CD4-positive, alpha-beta T cell treated with Interleukin-15 for 1 hour (primary cell): ENCODE measurements at regions not wholly inside any gene's neighbourhood (a gene's known extent, or its start where the extent isn't known, plus 50 kb on each side); places are given as distances from the start of the nearest gene placed in this dataset.
"Not testable (repeated sequence)": the region's sequence is repeated elsewhere in the genome, so short reads cannot be mapped to it uniquely, and the experiment has no call there.

Source experiments
- DNase-seq: peaks from one replicate; pipeline ENCODE4 v3.0.0-alpha.2; 2020

DNA sequence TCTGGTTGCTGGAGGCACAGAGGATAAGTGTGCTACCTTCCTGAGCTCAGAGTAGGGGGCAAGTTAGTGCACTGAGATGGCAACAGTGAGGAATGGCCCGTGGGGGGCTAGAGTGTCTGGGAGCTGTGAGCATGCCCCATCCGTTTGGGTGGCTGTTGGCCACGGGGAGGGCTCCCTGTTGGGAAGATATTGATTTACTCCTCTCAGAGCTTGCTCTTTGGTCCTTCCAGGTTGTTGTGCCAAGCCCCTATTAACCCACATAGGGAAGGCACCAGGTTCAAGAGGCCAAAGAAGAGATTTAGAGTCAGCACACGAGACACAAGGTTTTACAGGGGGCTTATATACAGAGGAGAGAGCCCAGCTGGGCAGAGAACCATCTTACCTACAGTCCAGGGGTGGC is 318.8 kb downstream of the TSN start:
- DNase-seq, result no peak

DNA sequence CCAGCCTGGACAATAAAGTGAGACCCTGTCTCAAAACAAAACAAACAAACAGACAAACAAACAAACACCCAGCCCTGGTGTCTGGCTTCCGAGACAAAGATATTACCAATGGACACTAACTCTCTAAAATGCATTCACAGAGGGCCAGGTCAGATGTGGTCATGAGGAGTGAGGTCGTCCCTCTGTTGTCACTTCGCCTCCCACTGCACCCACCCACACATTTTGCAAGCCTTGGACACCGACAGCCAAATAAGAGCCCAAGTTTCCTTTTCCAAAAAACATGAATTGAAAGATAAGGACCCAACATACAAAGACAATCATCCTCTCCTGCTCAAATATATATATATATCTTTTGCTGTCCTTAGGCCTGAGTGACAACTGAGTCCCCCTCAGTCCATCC is 319.9 kb downstream of the TSN start:
- DNase-seq, result no peak

DNA sequence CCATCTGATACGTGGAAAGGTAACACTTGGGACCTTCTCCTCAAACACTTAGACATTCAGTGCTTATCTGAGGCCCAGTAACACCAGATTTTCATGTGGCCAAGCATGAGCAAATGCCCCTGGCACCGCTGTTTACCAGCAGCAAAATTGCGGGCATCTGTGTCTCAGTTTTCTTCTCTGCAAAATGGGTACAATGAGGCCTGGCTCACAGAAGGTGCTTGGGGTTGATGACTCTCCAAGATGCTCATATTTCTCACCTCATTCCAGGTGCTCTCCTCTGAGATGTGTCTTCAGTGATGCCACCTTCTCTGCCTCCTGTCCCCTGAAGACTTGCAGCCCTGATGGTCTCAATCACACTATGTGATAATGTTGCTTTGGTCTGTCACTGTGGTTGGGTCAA is 321.7 kb downstream of the TSN start:
- DNase-seq, result no peak

DNA sequence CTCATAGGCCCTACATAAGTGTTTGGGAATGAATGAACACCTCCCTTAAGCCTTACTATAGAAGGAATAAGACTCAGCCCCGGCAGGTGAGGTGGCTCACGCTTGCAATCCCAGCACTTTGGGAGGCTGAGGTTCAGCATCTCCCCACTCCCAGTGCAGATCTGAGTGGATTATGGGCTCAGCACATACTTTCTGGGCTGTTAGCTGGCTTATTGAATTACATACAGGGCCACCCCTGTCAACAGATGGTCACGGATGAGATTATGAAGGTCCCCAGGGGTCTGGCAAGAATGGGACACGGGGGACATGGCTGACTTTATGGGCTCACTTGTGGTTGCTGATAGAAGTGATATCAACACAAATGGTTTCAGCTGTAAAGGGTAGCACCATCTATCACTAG is 322.3 kb downstream of the TSN start:
- DNase-seq, result no peak

DNA sequence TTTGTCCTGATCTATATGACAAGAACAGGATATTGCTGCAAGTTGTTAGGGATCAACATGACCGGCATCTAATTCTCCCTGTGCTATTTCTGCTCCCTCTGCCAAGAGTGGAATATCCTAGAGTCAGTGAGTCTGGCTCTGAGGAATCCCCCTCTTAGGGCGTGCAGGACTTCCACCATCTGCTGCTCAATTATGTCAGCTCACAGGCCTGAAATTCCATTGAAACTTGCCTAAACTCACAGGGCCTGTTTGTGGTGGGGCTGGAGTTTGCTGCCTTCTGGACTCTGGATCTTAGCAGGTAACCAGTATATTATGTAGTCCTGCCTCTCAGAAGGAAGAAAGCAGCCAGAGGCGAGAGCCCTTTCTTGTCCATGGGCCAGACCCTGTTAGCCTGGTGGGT is 323.0 kb downstream of the TSN start:
- no peak for DNase-seq

DNA sequence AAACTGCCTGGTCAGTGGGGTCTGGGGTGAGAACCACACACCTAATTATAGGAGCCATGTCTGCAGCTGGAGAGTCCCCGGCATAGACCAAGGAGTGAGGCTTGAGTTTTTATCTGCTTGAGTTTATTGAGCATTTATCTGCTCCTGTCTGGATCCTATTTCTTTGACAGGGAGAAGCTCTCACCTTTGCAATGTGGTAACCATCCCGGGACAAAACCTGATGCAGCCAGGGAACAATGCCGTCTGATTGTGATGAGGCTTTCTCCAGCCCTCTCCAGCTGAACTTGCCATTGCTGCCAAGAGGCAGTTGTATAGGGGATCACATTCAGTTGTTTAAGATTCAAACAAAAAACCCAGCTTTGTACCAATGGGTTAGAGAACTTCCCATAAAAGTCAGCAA is 324.4 kb downstream of the TSN start:
- no peak for DNase-seq

DNA sequence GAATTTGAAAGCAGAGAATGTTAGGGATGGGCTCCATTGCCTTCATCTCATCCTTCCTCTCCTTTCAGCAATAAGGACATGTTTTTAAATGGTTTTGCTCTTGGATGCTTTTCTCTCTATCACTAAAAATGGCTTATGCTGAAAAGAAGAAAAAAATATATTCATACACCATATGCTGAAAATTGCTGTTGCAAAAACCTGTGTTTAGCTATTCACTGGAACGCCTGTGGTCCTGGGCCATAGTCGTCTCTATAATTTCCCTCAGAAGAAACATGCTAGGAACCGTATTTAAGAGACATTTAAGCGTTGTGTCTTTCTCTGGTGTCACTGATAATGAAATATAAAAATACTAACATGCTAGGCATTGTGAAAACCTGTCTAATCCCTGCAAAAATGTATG is 324.9 kb downstream of the TSN start:
- no peak for DNase-seq

DNA sequence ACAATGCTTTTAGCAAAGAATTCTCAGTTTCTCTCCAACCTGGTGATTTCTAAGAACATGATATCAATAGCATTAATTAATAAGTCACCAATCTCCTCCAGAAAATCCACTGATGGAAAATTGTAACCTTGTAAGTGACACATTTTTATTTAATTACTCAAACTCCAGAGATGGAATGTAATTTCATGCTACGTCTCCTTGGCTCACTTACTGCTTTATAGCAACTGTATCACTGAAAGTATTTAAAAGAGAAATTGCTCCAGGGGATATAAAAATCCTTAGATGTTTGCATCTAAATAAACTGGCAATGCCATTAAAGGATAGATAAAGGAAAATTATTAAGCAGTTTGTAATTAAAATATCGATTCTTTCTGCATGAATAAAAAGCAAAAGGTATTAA is 325.4 kb downstream of the TSN start:
- DNase-seq, result no peak

DNA sequence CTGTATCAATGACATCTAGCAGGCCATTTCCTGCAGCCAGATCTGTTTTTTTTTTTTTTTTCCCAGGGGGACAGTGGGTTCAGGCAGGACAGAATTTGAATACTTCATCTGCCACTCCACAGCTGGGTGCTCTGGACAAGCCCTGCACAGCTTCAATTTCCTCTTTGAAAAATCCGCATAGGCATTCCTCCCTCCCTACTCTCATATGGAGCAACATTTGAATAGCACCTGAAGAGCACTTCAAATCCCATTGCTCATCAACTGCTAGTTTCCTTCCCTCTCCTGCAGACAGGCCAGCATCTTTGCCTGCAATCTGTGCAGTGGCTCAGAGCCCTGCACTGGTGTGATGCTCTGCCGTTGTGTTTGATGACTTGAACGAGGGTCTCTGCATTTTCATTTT is 326.3 kb downstream of the TSN start:
- DNase-seq, result no peak

DNA sequence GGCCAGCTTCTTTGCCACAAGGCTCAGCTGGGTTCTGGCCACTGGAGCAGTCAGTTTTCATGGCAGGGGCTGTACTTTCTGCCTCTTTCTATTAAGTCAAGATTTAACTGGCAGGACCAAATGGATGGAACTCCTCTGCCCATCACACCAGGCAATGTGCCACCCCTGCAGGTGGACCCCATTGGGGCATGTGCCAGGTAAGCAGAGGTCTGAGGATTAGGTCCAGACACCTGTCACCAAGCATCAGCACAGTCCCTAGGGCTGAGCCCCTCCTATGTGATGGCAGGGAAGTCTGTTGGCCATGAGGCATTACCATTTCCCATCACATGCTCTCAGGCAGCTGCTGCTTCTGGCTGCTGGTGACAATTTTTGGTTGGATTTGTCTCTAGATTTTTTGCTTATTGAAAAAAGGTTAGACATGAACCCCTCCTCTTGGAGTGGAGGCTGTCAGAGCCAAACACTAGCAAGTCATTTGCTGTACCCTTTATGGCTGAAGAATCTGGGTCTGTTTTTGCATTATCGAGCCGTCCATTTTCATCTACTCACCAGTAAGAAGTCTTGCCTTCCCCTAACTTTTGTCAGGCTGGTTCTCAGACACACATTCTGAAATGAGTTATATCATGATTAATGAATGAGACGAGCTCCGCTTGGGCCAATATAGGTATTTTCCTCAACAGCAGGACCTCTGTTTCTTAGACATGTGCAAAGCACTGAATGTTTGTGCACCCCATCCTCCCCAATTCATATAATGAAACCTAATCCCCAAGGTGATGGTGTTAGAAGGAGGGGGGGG is 328.0 kb downstream of the TSN start:
- no peak for DNase-seq

DNA sequence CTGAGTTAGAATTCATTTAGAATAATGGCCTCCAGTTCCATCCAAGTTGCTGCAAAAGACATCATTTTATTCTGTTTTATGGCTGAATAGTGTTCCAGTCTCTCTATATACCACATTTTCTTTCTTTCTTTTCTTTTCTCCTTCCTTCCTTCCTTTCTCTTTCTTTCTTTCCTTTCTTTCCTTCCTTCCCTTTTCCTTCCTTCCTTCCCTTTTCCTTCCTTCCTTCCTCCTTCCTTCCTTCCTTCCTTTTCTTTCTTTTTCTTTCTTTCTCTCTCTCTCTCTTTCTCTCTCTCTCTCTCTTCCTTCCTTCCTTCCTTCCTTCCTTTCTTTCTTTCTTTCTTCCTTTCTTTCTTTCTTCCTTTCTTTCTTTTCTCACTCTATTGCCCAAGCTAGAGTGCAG is 330.2 kb downstream of the TSN start:
- not testable (repeated sequence) for DNase-seq

DNA sequence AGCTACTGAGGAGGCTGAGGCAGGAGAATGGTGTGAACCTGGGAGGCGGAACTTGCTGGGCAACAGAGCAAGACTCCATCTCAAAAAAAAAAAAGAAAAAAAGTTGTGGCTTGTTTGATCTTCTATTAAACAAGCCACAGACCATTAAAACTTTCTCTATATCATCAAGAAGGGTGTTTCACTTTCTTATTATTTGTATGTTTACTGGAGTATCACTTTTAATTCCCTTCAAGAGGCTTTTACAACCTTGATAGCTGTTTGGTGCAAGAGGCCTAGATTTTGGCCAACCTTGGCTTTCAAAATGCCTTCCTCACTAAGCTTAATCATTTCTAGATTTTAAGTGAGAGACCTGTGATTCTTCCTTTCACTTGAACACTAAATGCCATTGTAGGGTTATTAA is 339.1 kb downstream of the TSN start:
- DNase-seq, result no peak

DNA sequence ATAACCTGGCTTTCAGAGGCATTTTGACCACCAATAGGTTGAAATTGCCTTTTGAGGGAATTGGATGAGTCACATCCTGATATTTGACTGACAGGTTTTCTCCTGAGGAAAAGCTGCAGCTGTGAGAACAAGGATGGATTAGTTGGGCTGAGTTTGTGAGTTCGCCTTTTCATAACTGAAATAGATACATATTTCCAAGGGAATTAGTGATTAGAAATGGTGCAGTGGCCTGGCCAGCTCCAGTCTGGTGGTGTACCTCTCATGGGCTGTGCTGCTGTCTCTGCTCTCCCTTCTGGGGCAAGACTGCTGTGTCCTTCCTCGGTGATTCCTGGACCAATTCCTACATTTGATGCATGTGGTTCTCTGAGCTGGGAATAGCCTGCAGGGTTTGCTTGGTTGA is 341.3 kb downstream of the TSN start:
- no peak for DNase-seq

DNA sequence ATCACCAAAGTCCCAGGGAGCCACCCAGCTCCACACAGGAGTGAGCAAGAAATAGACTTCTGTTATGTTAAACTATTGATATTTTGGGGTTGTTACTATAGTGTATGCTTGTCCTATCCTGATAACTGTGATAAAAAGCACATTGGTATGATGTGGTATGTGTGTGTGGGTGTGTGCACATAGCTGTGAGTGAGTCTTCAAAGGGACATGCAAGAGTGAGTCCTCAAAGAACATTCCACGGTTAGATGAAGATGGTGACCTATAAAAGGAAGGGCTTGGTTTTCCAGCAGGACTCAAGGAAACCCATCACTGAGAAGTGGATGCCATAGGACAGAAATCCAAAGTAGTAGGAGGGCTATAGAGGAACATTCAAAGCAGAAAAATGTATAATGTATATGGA is 342.9 kb downstream of the TSN start:
- no peak for DNase-seq

DNA sequence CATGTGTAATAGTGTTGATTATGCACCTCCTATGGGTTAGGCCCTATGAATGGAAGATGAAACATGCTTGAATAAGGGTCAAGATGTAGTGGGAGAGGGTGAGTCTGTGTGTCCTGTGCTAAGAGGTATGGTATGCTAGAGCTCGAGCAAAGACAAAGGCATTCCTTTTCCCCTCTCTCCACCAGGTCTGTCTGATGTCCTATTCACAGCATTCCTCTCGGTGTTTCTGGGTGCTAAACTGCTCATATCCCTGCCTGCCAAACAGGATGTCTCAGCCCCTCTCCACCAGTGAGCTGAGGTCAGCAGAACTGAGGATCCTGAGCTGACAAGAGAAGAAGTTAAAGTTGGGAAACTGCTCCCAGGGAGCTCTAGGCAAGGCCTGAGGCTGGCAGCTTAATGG is 344.9 kb downstream of the TSN start:
- no peak for DNase-seq

DNA sequence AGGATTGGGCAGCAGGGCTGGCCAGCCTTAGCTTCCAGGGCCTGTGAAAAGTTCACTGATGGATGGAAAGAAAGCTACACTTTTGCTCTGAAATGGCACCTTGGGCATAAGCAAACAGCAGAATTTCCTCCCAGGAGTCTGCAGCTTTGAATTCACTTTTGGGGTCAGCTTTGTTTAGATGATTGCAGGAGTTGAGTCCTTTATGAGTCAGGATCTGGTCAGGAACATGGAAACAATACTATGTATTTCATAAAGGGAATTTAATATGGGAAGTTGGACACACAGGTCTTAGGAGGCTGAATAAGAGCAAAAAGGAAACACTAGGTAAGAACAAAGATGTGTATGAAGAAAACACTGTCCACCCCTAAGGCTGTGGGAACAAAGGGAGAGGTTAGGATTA is 345.3 kb downstream of the TSN start:
- no peak for DNase-seq

DNA sequence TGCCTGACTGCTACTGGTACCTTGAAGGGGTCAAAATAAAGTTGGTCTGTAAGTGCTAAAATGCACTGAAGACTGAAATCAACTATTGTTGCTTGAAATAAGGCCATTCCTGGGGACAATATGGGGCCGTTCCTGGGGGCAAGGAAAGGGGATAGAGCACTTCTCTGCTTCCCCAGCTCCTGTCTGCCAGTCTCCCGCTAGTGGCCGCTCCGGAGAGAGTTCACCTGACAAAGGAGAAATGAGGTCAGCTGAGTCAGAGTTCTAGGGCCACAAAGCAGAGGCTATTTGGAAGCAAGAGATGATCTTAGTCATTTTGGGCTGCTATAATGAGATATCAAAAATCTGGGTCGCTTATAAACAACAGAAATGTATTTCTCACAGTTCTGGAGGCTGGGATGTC is 345.9 kb downstream of the TSN start:
- DNase-seq, result no peak

DNA sequence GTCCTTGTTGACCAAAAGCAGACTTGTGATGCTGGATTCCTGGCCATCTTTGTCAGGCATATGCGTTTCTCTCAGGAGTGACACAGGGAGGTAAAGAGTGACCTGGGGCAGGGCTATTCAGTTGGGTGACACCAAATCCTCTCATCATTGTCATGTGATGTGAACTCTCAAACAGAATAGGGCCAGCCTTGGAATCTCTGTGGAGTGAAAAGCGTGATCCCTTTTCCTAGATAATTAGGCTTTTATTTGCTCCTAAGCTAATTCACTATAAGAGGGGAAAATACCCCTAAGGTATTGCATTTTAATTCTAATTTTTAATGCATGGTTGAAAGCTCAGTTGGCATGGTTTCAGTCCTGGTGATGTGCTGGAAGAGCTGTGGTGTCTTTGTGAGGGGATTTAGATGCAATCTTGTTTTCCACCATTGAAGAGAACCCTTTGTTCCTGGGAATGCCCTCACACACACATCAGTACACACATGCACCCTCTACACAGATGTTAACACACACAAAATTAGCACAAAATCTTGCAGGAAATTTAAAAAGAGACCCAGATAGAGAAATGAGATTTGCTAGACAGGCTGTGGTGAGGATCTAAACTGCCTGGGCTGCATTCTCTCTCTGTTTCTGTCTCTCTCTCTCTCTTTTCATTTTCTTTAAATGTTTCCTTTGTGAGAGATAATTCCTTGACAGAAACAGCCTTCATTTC is 349.9 kb downstream of the TSN start:
- no peak for DNase-seq

DNA sequence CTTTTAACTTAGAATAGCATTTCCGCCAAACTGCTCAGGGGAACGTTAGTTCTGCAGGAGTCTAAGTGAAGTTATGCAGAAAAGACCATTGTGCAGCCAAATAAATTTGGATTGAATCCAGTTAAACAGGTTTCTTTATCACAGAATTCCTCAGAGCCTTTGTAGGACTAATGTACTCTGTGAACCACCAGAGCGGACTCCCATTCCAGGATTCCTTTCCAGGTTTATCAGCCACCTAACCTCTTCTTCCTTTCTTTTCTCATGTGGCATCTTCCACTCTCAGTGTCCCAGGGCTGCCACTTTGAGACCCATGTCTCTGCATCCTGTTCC is 350.4 kb downstream of the TSN start:
- no peak for DNase-seq

DNA sequence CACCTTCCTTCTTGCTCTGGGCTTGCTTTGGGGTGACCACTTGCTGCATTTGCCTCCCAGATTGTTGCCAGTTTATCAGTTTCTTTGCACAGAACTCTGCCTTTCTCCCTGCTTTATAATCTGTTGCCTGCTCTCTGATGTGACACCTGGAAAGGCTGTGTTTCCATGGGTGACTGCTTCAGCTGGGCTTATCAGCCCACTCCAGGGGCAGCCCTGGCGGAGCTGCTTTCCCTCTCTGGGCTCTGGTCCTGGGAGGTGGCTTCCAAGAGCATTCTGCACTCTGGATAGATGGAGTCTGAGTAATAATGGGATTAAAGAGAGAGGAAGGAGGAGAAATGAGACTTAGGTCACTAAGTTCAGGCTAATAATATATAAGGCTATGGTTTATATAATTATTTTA is 352.7 kb downstream of the TSN start:
- DNase-seq, result no peak

DNA sequence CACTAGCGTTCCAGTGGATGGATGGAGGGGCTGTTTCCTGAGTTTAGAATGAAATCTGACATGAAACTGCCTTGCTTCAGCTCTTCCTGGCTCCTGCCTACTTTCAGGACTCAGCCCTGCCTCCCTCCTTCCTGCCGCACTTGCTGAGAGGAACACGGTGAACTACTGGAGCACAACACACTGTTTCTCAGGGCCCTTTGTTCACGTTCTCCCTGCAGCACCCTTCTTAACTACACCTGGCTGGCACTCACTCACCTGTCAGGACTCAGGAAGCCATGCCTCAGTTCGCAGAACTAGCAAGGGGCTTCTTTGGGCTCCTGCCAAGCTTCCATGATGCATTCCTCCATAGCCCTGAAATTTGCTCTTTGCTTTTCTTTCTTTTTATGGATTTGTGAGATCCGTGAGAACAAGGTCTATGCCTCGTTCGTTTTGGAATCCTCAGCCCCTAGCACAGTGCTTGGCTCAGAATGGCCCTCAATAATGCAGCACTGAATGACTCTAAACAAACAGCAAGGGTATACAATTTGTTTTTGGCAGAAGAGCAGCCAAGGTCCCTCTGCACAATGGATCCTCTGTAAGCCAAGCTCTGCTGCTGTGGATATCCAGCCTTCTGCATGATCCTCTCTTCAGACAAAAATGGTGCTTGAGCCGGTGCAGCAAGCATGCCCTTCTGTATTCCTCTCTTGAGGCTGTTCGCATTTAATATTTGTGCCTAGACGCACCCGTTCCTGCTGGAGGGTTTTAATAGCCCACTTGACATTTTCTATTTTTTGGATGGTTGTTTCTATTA is 357.0 kb downstream of the TSN start:
- no peak for DNase-seq

DNA sequence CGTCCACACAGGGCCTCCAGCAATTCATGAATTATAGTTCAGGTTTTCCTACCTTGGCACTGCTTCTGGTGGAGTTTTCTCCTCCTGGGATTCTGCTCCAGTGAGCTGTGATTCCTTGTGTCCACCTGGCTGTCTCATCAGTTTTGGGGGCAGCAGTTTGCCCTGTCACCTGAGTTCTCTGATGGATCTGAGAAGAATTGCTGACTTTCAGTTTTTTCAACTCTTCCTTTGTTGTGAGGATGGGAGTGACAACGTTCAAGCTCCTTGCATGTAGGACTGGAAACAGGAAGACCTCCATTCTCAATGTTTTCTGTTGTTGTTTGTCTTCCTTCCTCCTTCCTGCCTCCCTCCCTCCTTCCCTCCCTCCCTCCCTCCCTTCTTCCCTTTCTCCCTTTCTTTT is 359.0 kb downstream of the TSN start:
- no peak for DNase-seq

DNA sequence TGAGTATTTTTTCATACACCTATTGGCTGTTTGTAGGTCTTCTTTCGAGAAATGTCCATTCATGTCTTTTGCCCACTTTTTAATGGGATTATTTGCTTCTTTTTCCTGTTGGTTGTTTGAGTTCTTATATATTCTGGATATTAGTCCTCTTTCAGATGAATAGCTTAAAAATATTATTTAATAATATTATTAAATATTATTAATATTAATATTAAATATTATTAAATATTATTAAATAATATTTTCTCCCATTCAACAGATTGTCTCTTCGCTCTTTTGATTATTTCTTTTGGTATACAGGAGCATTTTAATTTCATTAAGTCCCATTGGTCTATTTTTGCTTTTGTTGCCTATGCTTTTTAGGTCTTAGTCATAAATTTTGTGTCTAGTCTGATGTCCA is 361.9 kb downstream of the TSN start:
- DNase-seq, result no peak

DNA sequence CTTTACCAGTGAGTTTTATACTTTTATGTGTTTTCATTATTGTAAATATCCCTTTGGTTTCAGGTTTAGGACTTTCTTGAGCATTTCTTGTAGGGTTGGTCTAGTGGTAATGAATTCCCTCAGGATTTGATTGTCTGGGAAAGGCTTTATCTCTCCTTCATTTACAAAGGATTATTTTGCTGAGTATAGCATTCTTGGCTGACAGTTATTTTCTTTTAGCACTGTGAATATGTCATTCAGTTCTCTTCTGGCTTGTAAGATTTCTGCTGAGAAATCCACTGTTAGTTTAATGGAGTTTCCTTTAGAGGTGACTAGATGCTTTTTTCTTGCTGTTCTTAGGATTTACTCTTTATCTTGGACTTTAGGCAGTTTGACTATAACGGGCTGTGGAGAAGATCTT is 373.9 kb downstream of the TSN start:
- DNase-seq, result no peak
